GM23338 (cell line): ENCODE measurements at regions not wholly inside any gene's neighbourhood (a gene's known extent, or its start where the extent isn't known, plus 50 kb on each side); places are given as distances from the start of the nearest gene placed in this dataset.

Experiments
- ATAC-seq: fragments of 200-7000 bp; cut with Tn5 transposase; 3 replicates; pipeline ENCODE4 v1.9.1; 2020
- DNase-seq: peaks from one replicate; pipeline ENCODE4 v3.0.0-alpha.2; 2015; ENCODE audit warnings: low spot score
- H2AFZ ChIP-seq: fragments of 200-600 bp; sonication (generic); 2 replicates; pipeline ENCODE4 v1.8.0; 2016; ENCODE audit warnings: antibody characterized with exemption, mild to moderate bottlenecking, moderate library complexity
- H3F3A ChIP-seq: fragments of 200-600 bp; sonication (generic); replicated peaks from 2 replicates; pipeline ENCODE4 v1.8.0; 2017; ENCODE audit warnings: antibody characterized with exemption, mixed run types, low read depth
- H3K27ac ChIP-seq: fragments of 200-600 bp; sonication (generic); 2 replicates; pipeline ENCODE4 v1.6.1; 2016; ENCODE audit warnings: low read depth
- H3K27me3 ChIP-seq: fragments of 200-600 bp; sonication (generic); 2 replicates; pipeline ENCODE4 v1.8.0; 2016; ENCODE audit warnings: mild to moderate bottlenecking, mixed run types, moderate library complexity; ENCODE audit not compliant: insufficient read depth
- H3K36me3 ChIP-seq: fragments of 200-600 bp; sonication (generic); 2 replicates; pipeline ENCODE4 v1.8.0; 2016; ENCODE audit warnings: mild to moderate bottlenecking; ENCODE audit not compliant: insufficient read depth
- H3K4me1 ChIP-seq: fragments of 200-600 bp; sonication (generic); 2 replicates; pipeline ENCODE4 v1.8.0; 2016; ENCODE audit warnings: mild to moderate bottlenecking, moderate library complexity; ENCODE audit not compliant: insufficient read depth
- H3K4me2 ChIP-seq: fragments of 200-600 bp; sonication (generic); 2 replicates; pipeline ENCODE4 v1.7.1; 2017; ENCODE audit warnings: mixed run types
- H3K4me3 ChIP-seq: fragments of 200-600 bp; sonication (generic); 2 replicates; pipeline ENCODE4 v1.6.1; 2016; ENCODE audit warnings: mixed run types
- H3K79me2 ChIP-seq: fragments of 200-600 bp; sonication (generic); replicated peaks from 2 replicates; pipeline ENCODE4 v1.8.0; 2017; ENCODE audit warnings: mild to moderate bottlenecking; ENCODE audit not compliant: insufficient read depth
- H3K9me2 ChIP-seq: fragments of 200-600 bp; sonication (generic); 2 replicates; pipeline ENCODE4 v1.8.0; 2017; ENCODE audit not compliant: insufficient read depth
- H4K20me1 ChIP-seq: fragments of 200-600 bp; sonication (generic); replicated peaks from 2 replicates; pipeline ENCODE4 v1.8.0; 2017; ENCODE audit warnings: mild to moderate bottlenecking; ENCODE audit not compliant: insufficient read depth
- H3K27ac Mint-ChIP-seq: 2 replicates; pipeline ENCODE4 v1.8.0; 2020; ENCODE audit warnings: inconsistent platforms, mild to moderate bottlenecking, moderate library complexity, mixed read lengths
- H3K27me3 Mint-ChIP-seq: 3 replicates; pipeline ENCODE4 v1.8.0; 2022; ENCODE audit warnings: low read depth, mild to moderate bottlenecking, moderate library complexity, mixed read lengths, inconsistent platforms; ENCODE audit not compliant: insufficient read depth, poor library complexity
- H3K36me3 Mint-ChIP-seq: 3 replicates; pipeline ENCODE4 v1.8.0; 2021; ENCODE audit warnings: low read depth, mild to moderate bottlenecking, inconsistent platforms, moderate library complexity, mixed read lengths
- H3K4me1 Mint-ChIP-seq: 3 replicates; pipeline ENCODE4 v1.8.0; 2020; ENCODE audit warnings: mild to moderate bottlenecking, inconsistent platforms, mixed read lengths
- H3K4me3 Mint-ChIP-seq: 3 replicates; pipeline ENCODE4 v1.8.0; 2021; ENCODE audit warnings: moderate library complexity, mild to moderate bottlenecking, inconsistent platforms, mixed read lengths
- H3K9me3 Mint-ChIP-seq: 3 replicates; pipeline ENCODE4 v1.8.0; 2020; ENCODE audit warnings: moderate library complexity, mild to moderate bottlenecking, inconsistent platforms, mixed read lengths
- CREB1 ChIP-seq: fragments of 250-450 bp; sonication (Bioruptor Pico); IDR thresholded peaks from 2 replicates; pipeline ENCODE4 v1.5.0; 2020; ENCODE audit warnings: low read depth, mild to moderate bottlenecking, moderate library complexity
- CTCF ChIP-seq, 2 experiments: fragments of 200-600 bp in 1 of 2; sonication (generic) in 1 of 2; conservative IDR thresholded peaks; 2 replicates each; pipeline versions ENCODE4 v1.5.1 to v1.6.1; 2016 to 2017; ENCODE audit warnings: antibody characterized with exemption in 2 of 2, low read depth in 2 of 2, mild to moderate bottlenecking in 2 of 2, moderate library complexity in 1 of 2
- ETS1 ChIP-seq: IDR thresholded peaks from 2 replicates; pipeline ENCODE4 v1.6.1; 2016; ENCODE audit warnings: antibody characterized with exemption
- EZH2 ChIP-seq: fragments of 200-600 bp; sonication (generic); IDR thresholded peaks from one replicate; pipeline ENCODE4 v1.8.0; 2017; ENCODE audit warnings: antibody characterized with exemption, mild to moderate bottlenecking, low read depth; ENCODE audit not compliant: unreplicated experiment
- EZH2phosphoT487 ChIP-seq: fragments of 200-600 bp; sonication (generic); IDR thresholded peaks from one replicate; pipeline ENCODE4 v1.8.1; 2018; ENCODE audit warnings: antibody characterized with exemption; ENCODE audit not compliant: unreplicated experiment
- POLR2AphosphoS5 ChIP-seq: IDR thresholded peaks from 2 replicates; pipeline ENCODE4 v1.6.1; 2016; ENCODE audit warnings: antibody characterized with exemption, low read depth
- STAT1 ChIP-seq: IDR thresholded peaks from one replicate; pipeline ENCODE4 v1.6.1; 2016; ENCODE audit warnings: antibody characterized with exemption; ENCODE audit not compliant: unreplicated experiment
- ZNF114 ChIP-seq: fragments of 250-450 bp; sonication (Bioruptor Pico); IDR thresholded peaks from 2 replicates; pipeline ENCODE4 v1.5.0; 2020; ENCODE audit warnings: mild to moderate bottlenecking, moderate library complexity
- ZNF331 ChIP-seq: fragments of 250-450 bp; sonication (Bioruptor Pico); IDR thresholded peaks from 2 replicates; pipeline ENCODE4 v1.5.0; 2020; ENCODE audit warnings: low read depth, mild to moderate bottlenecking, moderate library complexity
- ZNF462 ChIP-seq: fragments of 250-450 bp; sonication (Bioruptor Pico); IDR thresholded peaks from 2 replicates; pipeline ENCODE4 v1.5.0; 2020; ENCODE audit warnings: mild to moderate bottlenecking, moderate library complexity

GRCh38 chr3:80096909-80097308, 329.1 kb upstream of the ROBO1 start:
- TF ChIP-seq CREB1 (CRISPR knock-in tag): no peak
- no peak for TF ChIP-seq ZNF462 (CRISPR knock-in tag)
- no peak for TF ChIP-seq EZH2phosphoT487
- no peak for TF ChIP-seq ETS1
- TF ChIP-seq STAT1: no peak
- TF ChIP-seq POLR2AphosphoS5: no peak
- no peak for TF ChIP-seq CTCF (conservative IDR thresholded peaks at IDR 0.05; ENCODE audit: low read depth in 2 of 2)
- no peak for TF ChIP-seq ZNF114 (CRISPR knock-in tag)
- TF ChIP-seq ZNF331: no peak
- TF ChIP-seq EZH2: no peak
- no peak overlapping the region for H3K4me2 ChIP-seq
- Mint-ChIP-seq H3K9me3 (no peaks in the 10 kb centered on the region), H3K36me3 (no peaks in the 10 kb centered on the region), H3K27ac (no peak overlapping the region; the same call in 1 of the 2 replicates), H3K4me3 (no peak overlapping the region), H3K4me1 (peaks cover 5% of the 10 kb centered on the region; the same call in 2 of the 3 replicates), H3K27me3 (no peaks in the 10 kb centered on the region)
- no peak overlapping the region; the same call in 1 of the 2 replicates for H2AFZ ChIP-seq
- H4K20me1 ChIP-seq: no peaks in the 10 kb centered on the region
- no peaks in the 10 kb centered on the region for H3K36me3 ChIP-seq
- H3K4me1 ChIP-seq: no peaks in the 10 kb centered on the region
- no peaks in the 10 kb centered on the region for H3F3A ChIP-seq
- DNase-seq (no peak), ATAC-seq (no peak)
- H3K27me3 ChIP-seq: no peaks in the 10 kb centered on the region
- H3K79me2 ChIP-seq: no peaks in the 10 kb centered on the region
- H3K4me3 ChIP-seq: no peak overlapping the region
- H3K27ac ChIP-seq: no peak overlapping the region
- no peaks in the 10 kb centered on the region for H3K9me2 ChIP-seq
